ENCODE measurements at regions not wholly inside any gene's neighbourhood (a gene's known extent, or its start where the extent isn't known, plus 50 kb on each side); places are given as distances from the start of the nearest gene placed in this dataset.

- CTCF ChIA-PET (ENCODE audit: partially characterized antibody): interaction anchor here (1.2 kb wide), 1 partner anchor 35 kb away, joined by 3 read pairs; no protein-coding TSS in a partner anchor
- FAIRE-seq: no peak
These were observed 472.3 kb downstream of the PLK2 start for GRCh38 chr5:57987552-57987951.

More at GRCh38 chr5:57987552-57987951, 472.3 kb downstream of the PLK2 start:
- no peaks in the 10 kb centered on the region for H3K9me3 ChIP-seq (ENCODE audit: insufficient read depth in 2 of 2, low read depth in 1 of 2, low read length in 1 of 2)
- H4K8ac ChIP-seq (ENCODE audit: extremely low read depth, insufficient read depth, low read length): no peak overlapping the region
- no peak overlapping the region for H3K4ac ChIP-seq (replicated peaks; ENCODE audit: insufficient read length, low read depth, low read length)
- no peak overlapping the region for H4K91ac ChIP-seq (replicated peaks; ENCODE audit: insufficient read length, low read length)
- WGBS, 2 experiments (ENCODE audit: extremely low coverage in 1 of 2, insufficient coverage in 1 of 2, insufficient read length in 1 of 2, insufficient replicate concordance in 2 of 2, low coverage in 1 of 2, low lambda C conversion rate in 2 of 2, missing lambda C conversion rate in 1 of 2): 78% methylated on average over 1 of the region's 1 CpG; no CpG with 5 or more reads in 1 of the 2 experiments
- H4K5ac ChIP-seq (ENCODE audit: insufficient read length, low read depth, low read length): no peak overlapping the region
- H2BK12ac ChIP-seq (ENCODE audit: low read depth, low read length): no peak overlapping the region
- H3K23ac ChIP-seq (ENCODE audit: insufficient read length): no peak overlapping the region
- H3K27ac ChIP-seq (ENCODE audit: low read depth, low read length): no peak overlapping the region
- peaks cover 0 to 2% (median 0%) of the 10 kb centered on the region in 4 experiments; a peak in 1 of 7 replicates for H3K4me1 ChIP-seq (replicated peaks in 1 of 4; ENCODE audit: control insufficient read depth in 3 of 4, insufficient read depth in 4 of 4, low read length in 3 of 4)
- no peak for TF ChIP-seq CHD1 (IDR thresholded peaks at IDR 0.05; ENCODE audit: low read depth, low read length)
- no peak for TF ChIP-seq PHF8 (conservative IDR thresholded peaks at IDR 0.05; ENCODE audit: low read depth, low read length)
- no peak for TF ChIP-seq KDM1A (IDR thresholded peaks at IDR 0.05; ENCODE audit: borderline replicate concordance, low read length)
- no peak for TF ChIP-seq CREB1 (IDR thresholded peaks at IDR 0.05)
- no peak for TF ChIP-seq KDM5A (IDR thresholded peaks at IDR 0.05; ENCODE audit: low read length)
- TF ChIP-seq GABPA (IDR thresholded peaks at IDR 0.05; ENCODE audit: borderline replicate concordance, insufficient read depth, low read length): no peak
- no peak for TF ChIP-seq BCL11A (IDR thresholded peaks at IDR 0.05; ENCODE audit: low read depth in 2 of 2, low read length in 2 of 2)
- H2BK15ac ChIP-seq (ENCODE audit: low read length): no peak overlapping the region
- H3K18ac ChIP-seq (ENCODE audit: extremely low read depth, low read length): no peak overlapping the region
- H3K56ac ChIP-seq (replicated peaks; ENCODE audit: insufficient read length, low read depth, low read length): no peak overlapping the region
- no peaks in the 10 kb centered on the region for H3K36me3 ChIP-seq (ENCODE audit: control insufficient read depth in 2 of 4, insufficient read depth in 4 of 4, low read length in 3 of 4)
- no peaks in the 10 kb centered on the region for H3K23me2 ChIP-seq (ENCODE audit: low read depth, low read length)
- H3K14ac ChIP-seq (ENCODE audit: insufficient read length): no peak overlapping the region
- H3K79me1 ChIP-seq (ENCODE audit: low read depth, low read length): no peaks in the 10 kb centered on the region
- H2BK120ac ChIP-seq (replicated peaks; ENCODE audit: low read depth, low read length): no peak overlapping the region
- no peaks in the 10 kb centered on the region for H4K20me1 ChIP-seq (replicated peaks in 1 of 2; ENCODE audit: control insufficient read depth in 1 of 2, insufficient read depth in 2 of 2, low read length in 2 of 2)
- no peak for DNase-seq (ENCODE audit: low read depth in 1 of 2, low spot score in 2 of 2)
- no peak overlapping the region for H2AFZ ChIP-seq (ENCODE audit: low read length)
- no peaks in the 10 kb centered on the region for H3K79me2 ChIP-seq (ENCODE audit: control insufficient read depth in 1 of 2, insufficient read depth in 2 of 2, low read length in 2 of 2)
- POLR2A ChIA-PET (ENCODE audit: partially characterized antibody): no interaction called here
- H3K27me3 ChIP-seq (replicated peaks in 1 of 4; ENCODE audit: control insufficient read depth in 3 of 4, extremely low read depth in 1 of 4, insufficient read depth in 3 of 4, low read length in 3 of 4): no peaks in the 10 kb centered on the region
- H3K4me3 ChIP-seq (ENCODE audit: extremely low read depth in 1 of 4, insufficient read depth in 2 of 4, low read depth in 3 of 4, low read length in 4 of 4): no peak overlapping the region
- no peak overlapping the region for H2BK20ac ChIP-seq (ENCODE audit: low read length)
- H3K4me2 ChIP-seq (ENCODE audit: insufficient read depth in 1 of 2, low read depth in 2 of 2, low read length in 2 of 2): no peak overlapping the region
- H3K9ac ChIP-seq (replicated peaks in 1 of 4; ENCODE audit: extremely low read depth in 1 of 4, low read depth in 3 of 4, low read length in 3 of 4): no peak overlapping the region
- no peak overlapping the region for H2BK5ac ChIP-seq (ENCODE audit: low read depth, low read length)
- no peak overlapping the region for H2AK5ac ChIP-seq (ENCODE audit: low read depth, low read length)

All from H1 (cell line).